ENCODE measurements at regions not wholly inside any gene's neighbourhood (a gene's known extent, or its start where the extent isn't known, plus 50 kb on each side); places are given as distances from the start of the nearest gene placed in this dataset.
"Not testable (repeated sequence)": the region's sequence is repeated elsewhere in the genome, so short reads cannot be mapped to it uniquely, and the experiment has no call there.

- Histone ChIP-seq H3K4me1 (ENCODE audit: insufficient read depth, low read length) (no peaks in the 10 kb centered on the region), H3K27me3 (ENCODE audit: control insufficient read depth in 1 of 2, insufficient read depth in 2 of 2, low read length in 2 of 2) (no peaks in the 10 kb centered on the region), H3K36me3 (ENCODE audit: insufficient read depth, low read length) (no peaks in the 10 kb centered on the region), H3K27ac (ENCODE audit: low read depth in 1 of 2, low read length in 2 of 2) (no peak overlapping the region), H3K9me3 (ENCODE audit: control insufficient read depth in 1 of 2, insufficient read depth in 1 of 2, low read length in 2 of 2) (peaks cover 0 to 3% of the 10 kb centered on the region in 2 experiments), H3K4me3 (ENCODE audit: low read length) (no peak overlapping the region)
- Mint-ChIP-seq H3K4me3 (no peak overlapping the region), H3K9me3 (peaks cover 7% of the 10 kb centered on the region), H3K27me3 (no peaks in the 10 kb centered on the region), H3K27ac (no peak overlapping the region), H3K36me3 (ENCODE audit: low read depth) (no peaks in the 10 kb centered on the region), H3K4me1 (ENCODE audit: low read depth) (no peaks in the 10 kb centered on the region)
- CTCF ChIA-PET = no interaction called here
- no peak for ATAC-seq (ENCODE audit: poor library complexity)
- TF ChIP-seq CTCF (IDR thresholded peaks at IDR 0.05) = no peak
- intact Hi-C loops (cut with DNase I, micrococcal nuclease) = no loop called here
- POLR2A ChIA-PET = no interaction called here
- DNase-seq = no peak
Measured at GRCh38 chr5:25090275-25090674, 445.5 kb upstream of the CDH10 start.

GRCh38 chr5:25088689-25089088, 443.9 kb upstream of the CDH10 start:
- DNase-seq; H3K9me3 ChIP-seq (ENCODE audit: control insufficient read depth in 1 of 2, insufficient read depth in 1 of 2, low read length in 2 of 2); H3K9me3 Mint-ChIP-seq; H3K36me3 ChIP-seq (ENCODE audit: insufficient read depth, low read length); ATAC-seq (ENCODE audit: poor library complexity); H3K27ac ChIP-seq (ENCODE audit: low read depth in 1 of 2, low read length in 2 of 2); CTCF ChIA-PET; H3K4me1 Mint-ChIP-seq (ENCODE audit: low read depth); H3K4me3 ChIP-seq (ENCODE audit: low read length); intact Hi-C loops (cut with DNase I, micrococcal nuclease); H3K27me3 ChIP-seq (ENCODE audit: control insufficient read depth in 1 of 2, insufficient read depth in 2 of 2, low read length in 2 of 2); H3K27ac Mint-ChIP-seq; POLR2A ChIA-PET; H3K4me1 ChIP-seq (ENCODE audit: insufficient read depth, low read length); H3K4me3 Mint-ChIP-seq; H3K27me3 Mint-ChIP-seq; H3K36me3 Mint-ChIP-seq (ENCODE audit: low read depth): not testable (repeated sequence)

- H3K9me3 Mint-ChIP-seq; H3K27me3 Mint-ChIP-seq; H3K4me1 Mint-ChIP-seq (ENCODE audit: low read depth); H3K27ac ChIP-seq (ENCODE audit: low read depth in 1 of 2, low read length in 2 of 2); intact Hi-C loops (cut with DNase I, micrococcal nuclease); H3K36me3 Mint-ChIP-seq (ENCODE audit: low read depth); POLR2A ChIA-PET; H3K4me3 Mint-ChIP-seq; DNase-seq; H3K27me3 ChIP-seq (ENCODE audit: control insufficient read depth in 1 of 2, insufficient read depth in 2 of 2, low read length in 2 of 2); H3K4me1 ChIP-seq (ENCODE audit: insufficient read depth, low read length); H3K36me3 ChIP-seq (ENCODE audit: insufficient read depth, low read length); H3K27ac Mint-ChIP-seq; H3K4me3 ChIP-seq (ENCODE audit: low read length); H3K9me3 ChIP-seq (ENCODE audit: control insufficient read depth in 1 of 2, insufficient read depth in 1 of 2, low read length in 2 of 2); ATAC-seq (ENCODE audit: poor library complexity); CTCF ChIA-PET: not testable (repeated sequence)
Measured at GRCh38 chr5:25083261-25083660, 438.5 kb upstream of the CDH10 start.

- no peak for TF ChIP-seq CTCF (IDR thresholded peaks at IDR 0.05)
- no peak overlapping the region for H3K27ac Mint-ChIP-seq
- no peaks in the 10 kb centered on the region for H3K4me1 ChIP-seq (ENCODE audit: insufficient read depth, low read length)
- H3K27me3 Mint-ChIP-seq = no peaks in the 10 kb centered on the region
- no peak for DNase-seq
- CTCF ChIA-PET = no interaction called here
- no peaks in the 10 kb centered on the region for H3K36me3 ChIP-seq (ENCODE audit: insufficient read depth, low read length)
- POLR2A ChIA-PET = no interaction called here
- no peaks in the 10 kb centered on the region for H3K4me1 Mint-ChIP-seq (ENCODE audit: low read depth)
- no peak overlapping the region for H3K27ac ChIP-seq (ENCODE audit: low read depth in 1 of 2, low read length in 2 of 2)
- H3K9me3 ChIP-seq (ENCODE audit: control insufficient read depth in 1 of 2, insufficient read depth in 1 of 2, low read length in 2 of 2) = peaks cover 3 to 5% of the 10 kb centered on the region in 2 experiments
- H3K4me3 ChIP-seq (ENCODE audit: low read length) = no peak overlapping the region
- no peaks in the 10 kb centered on the region for H3K27me3 ChIP-seq (ENCODE audit: control insufficient read depth in 1 of 2, insufficient read depth in 2 of 2, low read length in 2 of 2)
- ATAC-seq (ENCODE audit: poor library complexity) = no peak
- intact Hi-C loops (cut with DNase I, micrococcal nuclease) = no loop called here
- no peak overlapping the region for H3K4me3 Mint-ChIP-seq
- peaks cover 18% of the 10 kb centered on the region for H3K9me3 Mint-ChIP-seq
- no peaks in the 10 kb centered on the region for H3K36me3 Mint-ChIP-seq (ENCODE audit: low read depth)
Measured at GRCh38 chr5:25066239-25066638, 421.5 kb upstream of the CDH10 start.

Measured in CD4-positive, alpha-beta T cell (primary cell).